ENCODE measurements at regions not wholly inside any gene's neighbourhood (a gene's known extent, or its start where the extent isn't known, plus 50 kb on each side); places are given as distances from the start of the nearest gene placed in this dataset.

DNA sequence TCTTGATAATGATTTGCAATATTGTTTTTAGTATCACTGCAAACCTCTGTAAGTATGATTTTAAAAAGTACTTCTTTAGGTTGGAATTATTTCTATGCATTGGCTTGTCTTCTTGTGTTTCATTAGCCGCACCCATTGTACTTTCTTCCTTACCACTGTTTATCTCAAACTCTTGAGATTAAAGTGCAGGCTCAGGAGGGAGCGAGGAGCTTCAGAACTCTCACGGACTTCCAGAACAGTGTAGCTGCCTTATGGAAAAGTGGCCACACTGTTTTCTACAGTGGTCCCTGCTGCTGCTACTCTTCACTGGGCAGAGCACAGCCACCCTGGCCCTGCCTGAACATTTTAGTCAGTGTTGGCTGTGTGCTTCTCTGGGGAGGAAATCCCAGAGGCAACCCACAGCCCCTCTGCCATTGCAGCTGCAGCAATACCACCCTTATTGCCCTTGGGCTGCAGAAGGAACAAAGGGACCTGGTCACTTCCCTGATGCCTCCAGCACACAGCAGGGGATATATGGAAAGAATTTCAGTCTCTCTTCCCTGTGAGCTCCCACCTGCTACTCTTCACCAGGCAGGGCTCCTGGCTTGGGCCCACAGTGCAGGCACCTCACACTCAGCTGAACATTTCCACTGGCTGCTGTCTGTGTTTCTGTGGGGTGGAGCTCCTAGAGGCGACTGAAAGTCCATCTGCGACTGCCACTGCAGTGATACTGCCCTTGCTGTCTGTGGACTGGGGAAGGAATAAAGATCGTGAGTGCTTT is 91.7 kb upstream of the MAP3K4 start:
- no peak for DNase-seq (ENCODE audit: low read depth in 2 of 2, low spot score in 1 of 2)

DNA sequence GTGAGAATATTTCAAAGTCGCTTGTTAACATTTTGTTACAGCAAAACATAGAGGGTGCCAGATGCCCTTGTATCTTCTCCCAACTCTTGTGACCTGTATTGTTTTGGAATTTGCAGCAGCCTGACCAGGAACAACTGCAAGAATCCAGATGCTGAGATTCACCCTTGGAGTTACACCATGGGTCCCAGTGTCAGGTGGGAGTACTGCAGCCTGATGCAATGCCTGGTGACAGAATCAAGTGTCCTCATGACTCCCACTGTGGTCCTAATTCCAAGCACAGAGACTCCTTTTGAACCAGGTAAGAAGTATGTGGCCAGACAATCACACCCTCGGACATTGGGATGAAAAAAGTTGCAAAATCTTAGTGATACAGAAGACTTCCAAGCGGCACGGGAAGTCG is 79.6 kb upstream of the MAP3K4 start:
- DNase-seq (ENCODE audit: low read depth in 2 of 2, low spot score in 1 of 2), result no peak

DNA sequence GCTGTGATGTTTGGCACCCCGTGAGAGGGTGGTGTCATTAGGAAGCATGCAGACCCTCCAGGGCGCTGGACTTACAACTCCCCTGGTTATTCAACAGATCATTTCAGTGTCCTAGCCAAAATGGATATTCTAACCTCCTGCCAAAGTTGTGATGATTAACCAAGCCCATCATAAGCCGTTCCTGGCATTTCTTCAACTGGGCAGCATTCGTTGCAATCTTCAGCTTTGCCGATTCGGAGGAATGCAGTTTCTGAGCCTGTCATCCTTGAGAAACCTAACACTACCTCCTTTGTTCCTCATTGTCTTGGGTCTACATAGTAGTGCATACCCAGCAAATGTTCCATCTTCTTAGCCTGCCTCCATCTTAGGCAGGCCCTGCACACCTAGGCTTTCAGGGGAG is 79.2 kb upstream of the MAP3K4 start:
- no peak for DNase-seq (ENCODE audit: low read depth in 2 of 2, low spot score in 1 of 2)

DNA sequence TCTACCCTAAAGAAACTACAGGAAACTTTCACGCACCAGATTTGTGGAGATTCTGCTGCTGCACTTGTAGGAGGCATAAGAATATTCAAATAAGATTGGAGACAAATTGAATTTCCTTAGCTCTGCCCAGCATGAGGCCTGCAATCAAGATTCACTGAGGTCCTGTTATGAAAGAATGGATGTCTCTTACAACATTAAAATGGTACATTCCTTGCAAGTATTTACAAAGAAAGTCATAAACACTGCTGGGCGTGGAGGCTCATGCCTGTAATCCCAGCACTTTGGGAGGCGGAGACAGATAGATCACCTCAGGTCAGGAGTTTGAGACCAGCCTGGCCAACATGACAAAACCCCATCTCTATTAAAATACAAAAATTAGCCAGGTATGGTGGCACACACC is 74.0 kb upstream of the MAP3K4 start:
- DNase-seq (ENCODE audit: low read depth in 2 of 2, low spot score in 1 of 2), result no peak

DNA sequence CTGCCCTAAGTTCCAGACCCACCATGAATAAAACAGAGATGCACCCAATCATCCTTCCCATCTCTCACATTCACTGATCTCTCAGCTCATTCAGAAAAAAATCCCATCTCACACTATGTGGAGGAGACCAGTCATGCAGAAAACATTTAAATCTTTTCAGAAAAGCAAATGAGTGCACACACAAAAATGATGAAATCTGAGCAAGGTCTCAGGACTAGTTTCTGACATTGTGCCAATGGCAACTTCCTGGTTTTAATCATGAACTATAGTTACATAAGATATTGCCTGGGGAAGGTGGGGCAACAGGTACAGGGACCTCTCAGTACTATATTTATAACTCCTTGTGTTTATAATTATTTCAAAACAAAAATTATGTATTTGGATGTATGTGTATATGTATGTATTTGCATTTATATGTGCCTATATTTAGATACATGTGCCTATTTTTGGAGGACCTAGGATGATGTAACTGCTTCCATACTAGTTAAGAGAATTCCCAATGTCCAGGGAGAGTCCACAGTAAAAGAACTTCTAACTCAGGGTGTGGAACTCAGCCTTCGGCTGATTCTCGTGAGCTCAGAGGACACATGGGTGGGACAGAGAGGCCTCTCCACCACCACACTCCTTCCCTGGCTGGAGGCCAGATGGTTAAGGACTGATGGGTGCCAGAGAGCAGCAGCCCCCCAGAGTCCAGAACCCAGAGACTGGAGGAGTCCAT is 71.7 kb upstream of the MAP3K4 start:
- no peak for DNase-seq (ENCODE audit: low read depth in 2 of 2, low spot score in 1 of 2)

DNA sequence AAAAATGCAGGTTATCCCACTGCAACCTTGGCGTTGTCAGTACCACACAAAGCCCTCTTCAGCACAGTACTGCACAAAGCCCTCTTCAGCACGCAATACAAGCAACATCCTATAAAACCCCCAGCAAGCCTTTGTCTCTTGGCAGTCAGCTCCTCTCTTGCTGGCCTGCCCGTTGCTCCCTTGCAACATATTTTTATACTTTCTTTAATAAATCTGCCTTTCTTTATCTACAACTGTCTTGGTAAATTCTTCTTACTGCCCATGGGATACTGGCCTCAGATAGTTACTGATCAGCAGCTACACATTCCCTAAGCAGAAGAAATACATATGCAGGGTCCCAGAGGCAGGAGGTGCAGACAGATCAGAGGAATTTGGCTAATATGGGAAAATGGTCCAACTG is 70.5 kb upstream of the MAP3K4 start:
- DNase-seq (ENCODE audit: low read depth in 2 of 2, low spot score in 1 of 2), result no peak

DNA sequence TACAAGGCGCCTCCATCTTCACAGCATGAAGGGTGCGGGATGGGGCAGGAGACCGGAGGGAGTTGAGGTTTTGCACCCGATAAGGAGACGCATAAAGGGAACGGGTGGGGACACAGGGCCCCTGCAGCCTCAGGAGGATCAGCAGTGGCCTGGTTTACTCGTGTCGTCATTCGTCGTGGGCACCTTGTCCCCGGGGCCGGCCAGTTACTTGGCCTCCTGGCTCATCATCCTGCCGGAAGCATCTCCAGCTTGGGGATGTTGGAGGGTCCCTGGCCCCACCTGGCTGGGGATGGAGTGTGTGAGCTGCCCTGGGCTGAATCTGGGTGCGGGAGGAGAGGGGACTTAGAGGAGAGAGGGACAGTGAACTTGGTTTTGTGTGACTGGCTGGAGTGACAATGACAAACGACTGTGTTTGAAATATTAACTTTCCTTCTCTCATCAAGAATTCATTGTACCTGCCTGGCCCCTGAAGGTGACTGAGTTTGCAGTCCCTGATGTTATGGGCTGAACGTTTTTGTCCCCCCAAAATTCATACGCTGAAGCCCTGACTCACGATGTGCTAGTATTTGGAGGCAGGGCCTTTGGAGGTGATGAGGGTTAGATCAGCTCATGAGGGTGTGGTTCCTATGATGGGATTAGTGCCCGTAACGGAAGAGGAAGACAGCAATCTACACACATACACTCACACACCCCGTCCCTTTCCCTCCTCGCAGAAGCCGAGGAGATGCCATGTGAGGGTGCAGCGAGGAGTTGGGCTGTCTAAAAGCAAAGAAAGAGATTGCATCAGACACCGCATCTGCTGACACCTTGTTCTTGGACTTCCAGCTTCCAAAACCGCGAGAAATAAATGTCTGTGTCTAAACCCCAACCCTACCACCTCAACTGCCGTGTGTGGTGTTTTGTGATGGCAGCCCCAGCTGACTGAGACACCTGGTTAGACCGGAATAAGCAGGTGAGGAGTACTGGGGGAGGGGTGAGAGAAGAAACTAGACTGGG is 65.0 kb upstream of the MAP3K4 start:
- no peak for DNase-seq (ENCODE audit: low read depth in 2 of 2, low spot score in 1 of 2)

DNA sequence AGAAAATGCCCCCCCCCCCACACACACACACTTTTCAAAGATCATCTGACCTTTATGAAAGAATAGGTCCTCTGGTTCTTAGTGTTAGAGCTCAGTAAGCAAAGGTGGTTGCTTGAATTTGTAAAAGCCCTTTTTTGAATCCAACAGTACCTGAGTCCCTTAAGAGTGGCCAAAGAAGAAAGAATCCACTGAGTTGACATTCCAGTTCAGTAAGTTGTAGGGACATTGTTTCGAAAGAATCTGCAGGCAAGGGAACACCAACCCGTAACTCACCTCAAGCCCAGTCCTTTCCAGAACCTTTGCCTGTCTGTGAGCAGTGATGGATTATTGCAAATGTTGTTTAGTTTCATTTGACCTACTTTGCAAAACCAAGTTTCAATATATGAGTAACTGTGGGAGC is 64.2 kb upstream of the MAP3K4 start:
- DNase-seq (ENCODE audit: low read depth in 2 of 2, low spot score in 1 of 2), result no peak

DNA sequence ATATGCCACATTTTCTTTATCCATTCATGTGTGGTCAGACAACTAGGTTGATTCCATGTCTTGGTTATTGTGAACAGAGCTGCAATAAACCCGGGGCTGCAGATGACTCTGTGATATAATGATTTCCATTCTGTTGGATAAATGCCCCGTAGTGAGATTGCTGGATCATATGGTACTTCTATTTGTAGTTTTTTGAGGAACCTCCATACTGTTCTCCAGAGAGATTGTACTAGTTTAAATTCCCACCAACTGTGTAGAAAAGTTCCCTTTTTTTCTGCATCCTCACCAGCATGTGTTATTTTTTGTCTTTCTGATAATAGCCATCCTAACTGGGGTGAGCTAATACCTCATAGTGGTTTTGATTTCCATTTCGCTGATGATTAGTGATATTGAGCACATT is 62.2 kb upstream of the MAP3K4 start:
- no peak for DNase-seq (ENCODE audit: low read depth in 2 of 2, low spot score in 1 of 2)

DNA sequence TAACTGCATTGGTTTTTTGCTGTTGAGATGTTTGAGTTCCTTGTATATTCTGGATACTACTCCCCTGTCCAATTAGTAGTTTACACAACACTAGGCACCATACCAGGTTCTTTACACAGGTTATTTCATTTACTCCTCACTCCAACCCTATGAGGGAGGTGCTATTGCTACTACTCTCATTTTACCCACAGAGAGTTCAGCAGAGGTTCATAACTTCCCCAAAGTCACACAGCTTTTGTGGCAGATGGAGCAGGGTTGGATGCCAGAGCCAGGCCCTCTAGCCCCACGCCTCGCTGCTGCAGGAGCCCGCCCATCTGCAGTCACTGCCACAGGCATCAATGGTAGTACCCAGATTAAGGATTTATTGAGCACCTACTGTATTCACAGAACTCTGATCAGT is 61.7 kb upstream of the MAP3K4 start:
- DNase-seq (ENCODE audit: low read depth in 2 of 2, low spot score in 1 of 2), result no peak

DNA sequence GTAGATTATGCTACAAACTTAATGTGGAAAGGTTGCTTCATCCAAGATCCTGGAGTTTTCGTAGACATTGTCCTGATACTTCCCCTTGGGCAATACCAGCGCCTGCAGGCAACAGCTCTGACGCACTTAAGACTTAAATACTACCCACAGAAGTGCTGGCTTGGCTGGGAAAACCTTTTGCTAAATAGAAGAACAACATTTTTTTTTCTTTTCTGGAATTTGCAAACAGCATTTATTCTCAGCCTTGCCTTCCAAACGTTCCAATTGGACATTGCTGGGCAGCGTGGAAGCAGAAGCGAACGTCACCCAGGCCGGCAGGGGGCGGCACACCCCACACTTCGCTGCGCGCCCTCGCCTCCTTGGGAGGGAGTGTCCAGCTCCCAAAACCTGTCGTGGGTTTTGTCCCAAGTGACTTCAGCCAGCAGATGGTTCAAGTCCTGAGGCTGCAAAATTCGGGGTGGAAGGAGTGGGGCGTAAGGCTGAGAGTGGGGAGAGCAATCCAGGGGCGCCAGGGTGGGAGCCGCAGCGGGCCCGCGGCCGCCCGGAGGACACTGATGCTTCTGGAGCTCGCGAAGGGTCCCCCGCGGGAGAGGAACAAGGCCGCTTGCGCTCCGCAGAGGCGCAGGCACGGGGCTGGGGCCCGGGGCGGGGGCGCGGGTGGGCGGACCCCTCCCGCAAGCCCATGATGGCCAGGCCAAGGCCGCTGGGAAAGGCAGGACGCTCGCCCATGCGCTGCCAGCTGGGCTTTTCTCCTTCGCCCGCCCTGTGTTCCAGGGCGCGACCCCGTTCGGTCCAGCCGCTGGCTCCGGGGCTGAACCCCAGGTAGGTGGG is 60.8 kb upstream of the MAP3K4 start:
- peak; percentile 7 to 15 for DNase-seq (ENCODE audit: low read depth in 2 of 2, low spot score in 1 of 2)

DNA sequence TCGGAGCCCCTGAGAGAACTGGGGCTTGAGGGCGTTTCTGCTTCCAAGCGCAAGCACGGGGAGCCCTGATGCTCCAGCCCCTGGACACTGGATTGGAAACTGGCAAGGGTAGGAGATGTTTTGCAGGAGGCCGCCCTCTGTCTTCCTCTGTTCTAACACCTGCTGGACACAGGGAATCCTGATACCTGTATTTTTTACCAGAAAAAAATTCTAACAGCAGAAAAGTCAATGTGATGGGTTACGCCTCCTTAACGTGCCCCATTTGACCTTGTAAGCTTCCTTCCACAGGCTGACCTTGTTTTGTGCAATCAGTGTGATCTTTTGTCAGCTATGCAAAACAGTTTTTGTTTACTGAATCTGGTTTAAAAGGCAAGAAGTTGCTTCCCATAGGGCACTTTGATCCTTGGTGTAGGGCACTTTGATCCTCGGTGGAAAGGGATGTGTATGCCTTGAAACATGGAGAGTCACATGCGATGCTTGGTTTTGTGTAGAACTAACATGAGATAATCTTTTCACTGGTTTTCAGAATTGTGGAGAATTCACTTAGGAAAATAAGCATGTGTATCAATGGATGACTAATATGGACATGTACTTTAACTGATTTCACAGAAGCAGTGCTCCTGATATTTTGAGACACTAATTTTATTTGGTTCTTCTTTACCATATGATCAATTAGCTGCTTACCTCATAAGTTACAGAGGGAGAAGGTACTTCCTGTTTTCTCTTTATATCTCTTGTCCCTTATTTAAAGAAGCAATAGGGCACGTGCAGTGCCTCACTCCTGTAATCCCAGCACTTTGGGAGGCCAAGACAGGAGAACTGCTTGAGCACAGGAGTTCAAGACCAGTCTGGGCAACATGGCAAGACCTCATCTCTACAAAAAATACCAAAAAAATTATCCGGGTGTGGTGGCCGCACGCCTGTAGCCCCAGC is 59.9 kb upstream of the MAP3K4 start:
- DNase-seq (ENCODE audit: low read depth in 2 of 2, low spot score in 1 of 2), result no peak

DNA sequence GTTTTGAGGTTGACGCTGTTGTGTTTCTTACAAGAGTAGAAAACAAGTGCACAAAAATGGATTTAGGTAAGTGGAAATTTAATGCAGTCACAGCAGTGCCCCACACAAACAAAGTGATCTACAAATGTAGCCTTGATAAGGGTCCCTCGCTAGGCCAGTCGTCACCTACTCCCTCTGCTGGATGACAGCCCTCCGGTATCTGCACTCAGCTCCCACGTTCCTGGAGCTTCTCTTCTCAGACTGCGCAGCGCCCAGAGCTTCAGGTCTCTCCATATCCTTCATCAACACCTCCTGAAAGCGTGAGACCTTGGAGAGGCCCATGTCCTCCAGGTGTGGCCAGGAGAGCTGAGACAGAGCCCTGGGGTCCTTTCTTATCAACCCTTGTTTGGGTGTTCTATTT is 58.3 kb upstream of the MAP3K4 start:
- DNase-seq (ENCODE audit: low read depth in 2 of 2, low spot score in 1 of 2), result no peak

DNA sequence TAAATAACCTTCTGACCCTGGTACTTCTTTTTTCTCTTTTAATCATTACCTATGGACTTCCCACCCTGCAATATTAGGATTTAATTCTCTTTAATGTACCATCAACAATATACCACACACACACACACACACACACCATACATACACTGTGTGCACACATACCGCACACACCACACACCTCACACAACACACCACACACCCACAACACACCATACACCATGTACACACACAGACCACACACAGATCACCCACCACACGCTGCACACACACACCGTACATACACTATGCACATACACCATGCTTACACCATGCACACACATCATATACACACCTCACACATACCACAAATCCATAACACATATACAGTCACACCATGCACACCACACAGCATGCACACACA is 57.4 kb upstream of the MAP3K4 start:
- DNase-seq (ENCODE audit: low read depth in 2 of 2, low spot score in 1 of 2), result no peak

DNA sequence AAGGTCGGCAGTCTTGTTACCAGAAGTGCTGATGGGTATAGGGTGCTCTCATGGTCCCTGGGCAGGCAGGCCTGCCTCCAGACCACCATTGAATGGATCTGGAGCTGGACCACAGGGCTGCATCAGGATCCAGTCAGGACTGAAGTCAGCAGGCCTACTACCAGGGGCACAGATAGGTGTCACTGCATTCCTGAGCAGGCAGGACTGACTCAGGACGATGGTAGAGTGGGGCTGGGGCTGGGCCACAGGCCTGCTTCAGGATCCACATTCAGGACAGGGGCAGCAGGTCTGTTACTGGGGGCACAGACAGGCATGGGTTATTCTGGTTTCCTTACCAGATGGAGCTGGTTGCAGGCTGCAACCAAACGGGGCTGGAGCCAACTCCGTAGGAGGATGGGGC is 51.4 kb upstream of the MAP3K4 start:
- no peak for DNase-seq (ENCODE audit: low read depth in 2 of 2, low spot score in 1 of 2)

Measured in stimulated activated CD8-positive, alpha-beta memory T cell treated with anti-CD3 and anti-CD28 coated beads, Interleukin-4, amount 100 ng/mL, for 1 hour (primary cell).